ENCODE measurements at regions not wholly inside any gene's neighbourhood (a gene's known extent, or its start where the extent isn't known, plus 50 kb on each side); places are given as distances from the start of the nearest gene placed in this dataset.

DNA sequence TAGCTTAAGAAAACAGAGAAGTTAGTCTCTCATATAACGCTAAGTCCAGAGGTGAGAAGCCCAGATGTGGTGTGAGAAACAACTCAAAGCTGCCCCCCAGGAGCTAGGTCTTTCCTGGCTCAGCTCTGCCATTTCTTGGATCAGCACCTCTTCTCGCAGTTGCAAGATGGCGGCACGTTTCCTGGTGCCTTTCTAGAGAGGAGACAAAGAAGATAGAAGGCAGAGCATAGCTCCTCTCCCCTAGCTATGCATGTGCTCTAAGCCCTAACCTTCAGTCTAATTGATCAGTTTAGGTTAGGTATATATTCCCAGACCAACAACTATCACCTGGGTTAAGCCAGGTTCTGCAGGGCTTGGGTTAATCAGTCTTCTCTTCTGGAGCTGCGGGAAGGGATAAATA, 119.5 kb upstream of the RAB12 start:
- no peaks in the 10 kb centered on the region for H3K4me1 ChIP-seq
- TF ChIP-seq POLR2A (IDR thresholded peaks at IDR 0.05): no peak
- TF ChIP-seq, protein P1, sequence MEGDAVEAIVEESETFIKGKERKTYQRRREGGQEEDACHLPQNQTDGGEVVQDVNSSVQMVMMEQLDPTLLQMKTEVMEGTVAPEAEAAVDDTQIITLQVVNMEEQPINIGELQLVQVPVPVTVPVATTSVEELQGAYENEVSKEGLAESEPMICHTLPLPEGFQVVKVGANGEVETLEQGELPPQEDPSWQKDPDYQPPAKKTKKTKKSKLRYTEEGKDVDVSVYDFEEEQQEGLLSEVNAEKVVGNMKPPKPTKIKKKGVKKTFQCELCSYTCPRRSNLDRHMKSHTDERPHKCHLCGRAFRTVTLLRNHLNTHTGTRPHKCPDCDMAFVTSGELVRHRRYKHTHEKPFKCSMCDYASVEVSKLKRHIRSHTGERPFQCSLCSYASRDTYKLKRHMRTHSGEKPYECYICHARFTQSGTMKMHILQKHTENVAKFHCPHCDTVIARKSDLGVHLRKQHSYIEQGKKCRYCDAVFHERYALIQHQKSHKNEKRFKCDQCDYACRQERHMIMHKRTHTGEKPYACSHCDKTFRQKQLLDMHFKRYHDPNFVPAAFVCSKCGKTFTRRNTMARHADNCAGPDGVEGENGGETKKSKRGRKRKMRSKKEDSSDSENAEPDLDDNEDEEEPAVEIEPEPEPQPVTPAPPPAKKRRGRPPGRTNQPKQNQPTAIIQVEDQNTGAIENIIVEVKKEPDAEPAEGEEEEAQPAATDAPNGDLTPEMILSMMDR (IDR thresholded peaks at IDR 0.05 in 4 of 5, conservative IDR thresholded peaks at IDR 0.05 in 1 of 5): no peak
- DNase-seq: no peak

DNA sequence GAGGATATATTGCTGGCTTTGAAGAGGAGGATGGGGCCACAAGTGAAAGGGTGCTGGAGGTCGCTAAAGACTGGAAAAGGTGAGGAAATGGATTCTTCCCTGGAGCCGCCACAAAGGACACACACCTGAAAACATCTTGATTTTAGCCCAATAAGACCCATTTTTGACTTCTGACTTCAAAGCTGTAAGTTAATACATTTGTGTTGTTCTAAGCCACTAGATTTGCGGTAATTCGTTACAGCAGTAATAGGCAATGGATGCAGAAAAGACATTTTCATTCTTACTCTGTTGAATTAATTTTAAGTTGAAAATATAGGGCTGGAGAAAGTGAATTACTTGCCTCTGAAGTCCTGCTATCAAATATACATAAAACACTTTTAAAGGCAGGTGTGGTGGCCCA, 117.7 kb upstream of the RAB12 start:
- Histone ChIP-seq H3K4me3 (no peak overlapping the region), H3K27me3 (no peaks in the 10 kb centered on the region), H3K27ac (no peak overlapping the region), H3K4me1 (no peaks in the 10 kb centered on the region), H3K36me3 (no peaks in the 10 kb centered on the region), H3K9me3 (no peaks in the 10 kb centered on the region)
- TF ChIP-seq, protein P1 (IDR thresholded peaks at IDR 0.05 in 4 of 5, conservative IDR thresholded peaks at IDR 0.05 in 1 of 5): no peak
- TF ChIP-seq POLR2A (IDR thresholded peaks at IDR 0.05): no peak
- DNase-seq (no peak), ATAC-seq (no peak)
- intact Hi-C loops (cut with DNase I; ENCODE audit: low total_unique reads): no loop called here
- in situ Hi-C loops (cut with MboI; ENCODE audit: low sequenced_read_pairs in 4 of 4): loop anchor here in 1 of 4 donors (25.0 kb wide), 1 partner anchor 496 kb away; no protein-coding TSS in a partner anchor

More for the DNA sequence above, 119.5 kb upstream of the RAB12 start:
- Histone ChIP-seq H3K4me3 (no peak overlapping the region), H3K27me3 (no peaks in the 10 kb centered on the region), H3K36me3 (no peaks in the 10 kb centered on the region), H3K27ac (no peak overlapping the region), H3K9me3 (no peaks in the 10 kb centered on the region)
- no peak for ATAC-seq
- intact Hi-C loops (cut with DNase I; ENCODE audit: low total_unique reads) (no loop called here), in situ Hi-C loops (cut with MboI; ENCODE audit: low sequenced_read_pairs in 4 of 4) (loop anchor here in 1 of 4 donors (25.0 kb wide), 1 partner anchor 498 kb away; no protein-coding TSS in a partner anchor)

DNA sequence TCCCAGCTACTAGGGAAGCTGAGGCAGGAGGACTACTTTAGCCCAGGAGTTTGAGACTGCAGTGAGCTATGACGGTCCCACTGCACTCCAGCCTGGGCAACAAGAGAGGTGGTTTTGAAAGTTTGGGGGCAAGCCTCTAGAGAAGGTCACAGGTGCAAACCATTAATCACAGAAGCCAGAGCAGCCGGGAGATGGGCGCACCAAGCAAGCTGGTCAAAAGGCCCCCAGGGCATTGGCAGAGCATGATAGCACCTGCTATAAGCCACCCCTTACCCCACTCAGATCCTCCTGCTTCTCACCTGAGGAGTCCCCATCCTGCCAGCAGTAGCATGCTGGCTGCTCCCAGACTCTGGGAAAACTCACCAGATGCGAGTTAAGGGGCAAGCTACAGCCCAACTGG, 116.1 kb upstream of the RAB12 start:
- Histone ChIP-seq H3K9me3 (no peaks in the 10 kb centered on the region), H3K27ac (no peak overlapping the region), H3K4me1 (no peaks in the 10 kb centered on the region), H3K4me3 (no peak overlapping the region), H3K36me3 (no peaks in the 10 kb centered on the region), H3K27me3 (no peaks in the 10 kb centered on the region)
- DNase-seq (no peak), ATAC-seq (no peak)
- TF ChIP-seq POLR2A (IDR thresholded peaks at IDR 0.05): no peak
- TF ChIP-seq, protein P1 (IDR thresholded peaks at IDR 0.05 in 4 of 5, conservative IDR thresholded peaks at IDR 0.05 in 1 of 5): no peak
- intact Hi-C loops (cut with DNase I; ENCODE audit: low total_unique reads) (no loop called here), in situ Hi-C loops (cut with MboI; ENCODE audit: low sequenced_read_pairs in 4 of 4) (loop anchor here in 1 of 4 donors (25.0 kb wide), 1 partner anchor 494 kb away; no protein-coding TSS in a partner anchor)

DNA sequence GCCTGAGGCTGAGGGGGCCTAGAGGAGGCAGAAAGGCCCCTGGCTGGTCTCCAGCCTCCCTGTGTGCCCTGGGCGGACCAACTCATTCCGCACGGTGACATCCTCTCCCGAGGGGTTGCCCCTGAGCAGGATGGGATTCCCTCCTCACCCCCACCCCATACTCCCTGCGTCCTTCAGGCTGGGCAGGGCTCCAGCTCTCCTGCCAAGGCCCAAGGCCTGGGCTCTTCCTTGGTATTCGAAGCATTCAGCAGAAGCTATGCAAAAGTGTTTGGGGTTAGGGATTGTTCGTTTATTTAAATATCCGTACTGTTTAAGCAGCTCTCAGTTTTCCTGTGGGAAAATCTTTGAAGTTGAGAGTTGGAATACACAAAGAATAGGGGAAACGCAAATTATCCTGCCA, 113.1 kb upstream of the RAB12 start:
- intact Hi-C loops (cut with DNase I; ENCODE audit: low total_unique reads): no loop called here
- H3K4me3 ChIP-seq: no peak overlapping the region
- no peak for DNase-seq
- no peak for TF ChIP-seq POLR2A (IDR thresholded peaks at IDR 0.05)
- TF ChIP-seq, protein P1 (IDR thresholded peaks at IDR 0.05 in 4 of 5, conservative IDR thresholded peaks at IDR 0.05 in 1 of 5): no peak
- H3K9me3 ChIP-seq: no peaks in the 10 kb centered on the region
- no peaks in the 10 kb centered on the region for H3K27me3 ChIP-seq
- ATAC-seq: no peak
- no peaks in the 10 kb centered on the region for H3K36me3 ChIP-seq
- in situ Hi-C loops (cut with MboI; ENCODE audit: low sequenced_read_pairs in 4 of 4): loop anchor here in 1 of 4 donors (25.0 kb wide), 1 partner anchor 491 kb away; no protein-coding TSS in a partner anchor
- no peak overlapping the region for H3K27ac ChIP-seq
- H3K4me1 ChIP-seq: peaks cover 6% of the 10 kb centered on the region in 2 donors

DNA sequence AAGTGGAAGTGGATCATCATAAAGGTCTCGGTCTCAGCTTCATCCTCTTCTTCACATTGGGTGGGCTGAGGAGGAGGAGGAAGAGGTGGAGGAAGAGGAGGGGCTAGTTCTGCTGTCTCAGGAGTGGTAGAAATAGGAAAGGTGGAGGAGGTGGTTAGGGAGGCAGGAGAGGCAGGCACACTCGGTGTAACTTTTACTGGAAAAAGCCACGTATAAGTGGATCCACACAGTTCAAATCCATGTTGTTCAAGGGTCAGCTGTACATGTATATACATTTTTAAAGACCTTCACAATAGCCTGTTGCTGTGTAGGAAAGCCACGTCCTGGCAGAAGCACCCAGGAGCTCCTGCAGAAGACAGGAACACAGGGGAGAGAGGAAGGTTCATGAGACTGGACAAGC, 110.3 kb upstream of the RAB12 start:
- no peaks in the 10 kb centered on the region for H3K36me3 ChIP-seq
- no peaks in the 10 kb centered on the region for H3K9me3 ChIP-seq
- no peak for DNase-seq
- no peaks in the 10 kb centered on the region for H3K27me3 ChIP-seq
- in situ Hi-C loops (cut with MboI; ENCODE audit: low sequenced_read_pairs in 4 of 4): loop anchor here in 1 of 4 donors (25.0 kb wide), 1 partner anchor 488 kb away; no protein-coding TSS in a partner anchor
- TF ChIP-seq, protein P1 (IDR thresholded peaks at IDR 0.05 in 4 of 5, conservative IDR thresholded peaks at IDR 0.05 in 1 of 5): no peak
- no peak for TF ChIP-seq POLR2A (IDR thresholded peaks at IDR 0.05)
- H3K27ac ChIP-seq: no peak overlapping the region
- no peak overlapping the region for H3K4me3 ChIP-seq
- ATAC-seq: no peak
- H3K4me1 ChIP-seq: peaks cover 16 to 20% of the 10 kb centered on the region in 2 donors
- intact Hi-C loops (cut with DNase I; ENCODE audit: low total_unique reads): no loop called here

All from gastrocnemius medialis (tissue), 4 donors.